ENCODE measurements at regions not wholly inside any gene's neighbourhood (a gene's known extent, or its start where the extent isn't known, plus 50 kb on each side); places are given as distances from the start of the nearest gene placed in this dataset.

GRCh38 chr6:3579652-3580175 lies 122.9 kb upstream of the SLC22A23 start:
- peak; percentile 43 for DNase-seq
- Mint-ChIP-seq H3K36me3 (ENCODE audit: low read depth) (no peaks in the 10 kb centered on the region), H3K4me1 (no peaks in the 10 kb centered on the region), H3K4me3 (no peak overlapping the region), H3K27me3 (peaks cover 15% of the 10 kb centered on the region), H3K9me3 (no peaks in the 10 kb centered on the region), H3K27ac (no peak overlapping the region)
- intact Hi-C loops (cut with micrococcal nuclease), result no loop called here

DNA sequence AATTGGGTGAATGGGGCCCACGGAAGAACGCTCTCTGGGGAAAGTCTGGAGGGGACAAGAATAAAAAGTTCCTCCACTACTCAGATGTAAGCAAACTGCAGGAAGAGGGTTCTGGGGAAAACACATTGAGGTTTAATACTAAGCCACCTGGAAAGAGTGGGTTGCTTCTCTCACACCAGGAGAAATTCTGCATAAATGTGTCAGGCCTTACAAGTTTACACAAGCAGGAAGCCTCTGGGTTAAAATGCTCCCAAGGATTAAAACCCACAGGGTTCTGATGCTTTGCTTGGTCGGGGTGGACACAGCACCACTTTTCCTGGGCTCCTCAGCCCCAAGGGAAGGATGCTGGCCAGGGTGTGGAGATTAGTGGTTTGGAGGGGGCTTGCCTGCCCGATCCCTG lies 122.1 kb upstream of the SLC22A23 start:
- DNase-seq, result peak; percentile 26
- H3K4me3 Mint-ChIP-seq, result no peak overlapping the region
- peaks cover 14% of the 10 kb centered on the region for H3K27me3 Mint-ChIP-seq
- H3K9me3 Mint-ChIP-seq, result no peaks in the 10 kb centered on the region
- H3K36me3 Mint-ChIP-seq (ENCODE audit: low read depth), result no peaks in the 10 kb centered on the region
- H3K27ac Mint-ChIP-seq, result no peak overlapping the region
- no peaks in the 10 kb centered on the region for H3K4me1 Mint-ChIP-seq
- intact Hi-C loops (cut with micrococcal nuclease), result no loop called here

DNA sequence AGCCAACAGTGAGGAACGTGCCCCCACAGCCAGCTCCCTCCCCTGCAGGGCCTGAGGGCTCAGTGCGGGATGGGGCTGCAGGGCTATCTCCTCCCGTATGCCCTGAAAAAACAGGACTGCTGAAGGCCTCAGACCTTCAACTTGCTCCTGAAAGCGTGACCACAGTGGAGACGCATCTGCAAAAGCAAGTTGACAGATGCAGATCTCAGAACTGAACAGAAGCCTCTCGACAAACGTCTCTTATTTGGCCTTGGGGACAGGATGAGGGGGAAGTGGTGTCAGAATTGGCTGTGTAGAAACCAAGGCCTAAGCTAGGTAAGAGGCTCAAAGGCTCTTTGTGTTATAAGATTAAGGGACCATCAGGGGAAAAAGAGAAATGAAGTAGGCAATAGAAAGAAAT lies 120.7 kb upstream of the SLC22A23 start:
- Mint-ChIP-seq H3K27ac (no peak overlapping the region), H3K9me3 (no peaks in the 10 kb centered on the region), H3K27me3 (peaks cover 5% of the 10 kb centered on the region), H3K4me3 (no peak overlapping the region), H3K36me3 (ENCODE audit: low read depth) (no peaks in the 10 kb centered on the region), H3K4me1 (no peaks in the 10 kb centered on the region)
- no peak for DNase-seq
- intact Hi-C loops (cut with micrococcal nuclease), result no loop called here

- intact Hi-C loops (cut with micrococcal nuclease), result no loop called here
- no peak overlapping the region for H3K4me3 Mint-ChIP-seq
- no peaks in the 10 kb centered on the region for H3K27me3 Mint-ChIP-seq
- H3K4me1 Mint-ChIP-seq, result no peaks in the 10 kb centered on the region
- no peak for DNase-seq
- H3K27ac Mint-ChIP-seq, result no peak overlapping the region
- no peaks in the 10 kb centered on the region for H3K9me3 Mint-ChIP-seq
- no peaks in the 10 kb centered on the region for H3K36me3 Mint-ChIP-seq (ENCODE audit: low read depth)
Observed at GRCh38 chr6:3575701-3576100, 118.9 kb upstream of the SLC22A23 start.

- H3K9me3 Mint-ChIP-seq, result no peaks in the 10 kb centered on the region
- intact Hi-C loops (cut with micrococcal nuclease), result no loop called here
- no peaks in the 10 kb centered on the region for H3K36me3 Mint-ChIP-seq (ENCODE audit: low read depth)
- H3K27me3 Mint-ChIP-seq, result peaks cover 2% of the 10 kb centered on the region
- no peak overlapping the region for H3K4me3 Mint-ChIP-seq
- no peak overlapping the region for H3K27ac Mint-ChIP-seq
- no peaks in the 10 kb centered on the region for H3K4me1 Mint-ChIP-seq
- no peak for DNase-seq
Observed at GRCh38 chr6:3575166-3575565, 118.3 kb upstream of the SLC22A23 start.

- Mint-ChIP-seq H3K36me3 (ENCODE audit: low read depth) (no peaks in the 10 kb centered on the region), H3K4me3 (no peak overlapping the region), H3K9me3 (no peaks in the 10 kb centered on the region), H3K27me3 (peaks cover 2% of the 10 kb centered on the region), H3K27ac (no peak overlapping the region), H3K4me1 (no peaks in the 10 kb centered on the region)
- peak; percentile 17 for DNase-seq
- intact Hi-C loops (cut with micrococcal nuclease), result no loop called here
Observed at GRCh38 chr6:3573670-3574069, 116.8 kb upstream of the SLC22A23 start.

GRCh38 chr6:3571836-3572235 lies 115.0 kb upstream of the SLC22A23 start:
- intact Hi-C loops (cut with micrococcal nuclease), result no loop called here
- DNase-seq, result peak; percentile 41
- no peaks in the 10 kb centered on the region for H3K4me1 Mint-ChIP-seq
- no peak overlapping the region for H3K4me3 Mint-ChIP-seq
- H3K36me3 Mint-ChIP-seq (ENCODE audit: low read depth), result no peaks in the 10 kb centered on the region
- peaks cover 2% of the 10 kb centered on the region for H3K27me3 Mint-ChIP-seq
- H3K27ac Mint-ChIP-seq, result no peak overlapping the region
- no peaks in the 10 kb centered on the region for H3K9me3 Mint-ChIP-seq

- H3K36me3 Mint-ChIP-seq (ENCODE audit: low read depth), result no peaks in the 10 kb centered on the region
- DNase-seq, result peak; percentile 31
- H3K9me3 Mint-ChIP-seq, result no peaks in the 10 kb centered on the region
- intact Hi-C loops (cut with micrococcal nuclease), result no loop called here
- no peaks in the 10 kb centered on the region for H3K4me1 Mint-ChIP-seq
- peaks cover 2% of the 10 kb centered on the region for H3K27me3 Mint-ChIP-seq
- no peak overlapping the region for H3K4me3 Mint-ChIP-seq
- H3K27ac Mint-ChIP-seq, result no peak overlapping the region
Observed at GRCh38 chr6:3571250-3571681, 114.4 kb upstream of the SLC22A23 start.

DNA sequence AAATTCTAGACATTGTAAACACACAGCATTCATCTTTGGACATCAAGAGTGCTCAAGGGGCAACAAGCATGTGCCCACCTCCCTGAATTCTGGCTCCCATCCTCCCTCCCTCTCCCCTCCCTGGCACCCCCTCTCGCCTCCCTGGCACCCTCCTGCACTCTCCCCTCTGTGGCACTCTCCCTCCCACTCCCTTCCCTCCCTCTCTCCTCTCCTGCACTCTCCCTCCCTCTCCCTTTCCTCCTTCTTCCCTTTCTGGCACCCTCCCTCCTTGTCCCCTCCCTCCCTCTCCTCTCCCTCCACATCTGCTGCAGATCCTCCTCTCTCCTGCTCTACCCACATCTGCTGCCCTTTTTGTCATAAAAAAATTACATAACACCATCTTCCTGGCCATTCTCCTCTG lies 113.0 kb upstream of the SLC22A23 start:
- H3K27ac Mint-ChIP-seq, result no peak overlapping the region
- H3K4me3 Mint-ChIP-seq, result no peak overlapping the region
- intact Hi-C loops (cut with micrococcal nuclease), result no loop called here
- no peaks in the 10 kb centered on the region for H3K9me3 Mint-ChIP-seq
- no peaks in the 10 kb centered on the region for H3K4me1 Mint-ChIP-seq
- H3K27me3 Mint-ChIP-seq, result peaks cover 2% of the 10 kb centered on the region
- DNase-seq, result no peak
- H3K36me3 Mint-ChIP-seq (ENCODE audit: low read depth), result no peaks in the 10 kb centered on the region

GRCh38 chr6:3568396-3569082 lies 111.7 kb upstream of the SLC22A23 start:
- peaks cover 2% of the 10 kb centered on the region for H3K27me3 Mint-ChIP-seq
- no peaks in the 10 kb centered on the region for H3K9me3 Mint-ChIP-seq
- intact Hi-C loops (cut with micrococcal nuclease), result no loop called here
- no peak overlapping the region for H3K27ac Mint-ChIP-seq
- no peaks in the 10 kb centered on the region for H3K36me3 Mint-ChIP-seq (ENCODE audit: low read depth)
- no peaks in the 10 kb centered on the region for H3K4me1 Mint-ChIP-seq
- DNase-seq, result peak; percentile 41
- H3K4me3 Mint-ChIP-seq, result no peak overlapping the region

DNA sequence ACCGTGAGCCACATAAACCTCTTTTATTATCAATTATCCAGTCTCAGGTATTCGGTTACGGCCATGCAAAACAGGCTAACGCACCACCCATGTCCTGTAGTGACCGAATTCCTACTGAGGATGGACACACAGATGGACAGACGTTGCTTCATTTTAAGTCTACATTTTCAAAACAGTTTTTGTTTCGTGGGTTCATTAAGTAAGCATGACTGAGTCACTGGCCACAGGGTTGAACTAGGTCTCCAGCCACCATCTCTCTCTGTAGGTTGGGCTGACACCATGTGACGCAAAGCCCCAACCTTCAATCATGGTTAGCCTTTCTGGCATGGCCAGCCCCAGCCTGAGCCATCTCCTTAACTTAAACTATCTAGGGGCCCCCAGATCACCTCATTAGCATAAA lies 110.0 kb upstream of the SLC22A23 start:
- Mint-ChIP-seq H3K9me3 (no peaks in the 10 kb centered on the region), H3K27ac (no peak overlapping the region), H3K36me3 (ENCODE audit: low read depth) (no peaks in the 10 kb centered on the region), H3K4me1 (no peaks in the 10 kb centered on the region), H3K4me3 (no peak overlapping the region), H3K27me3 (peaks cover 4% of the 10 kb centered on the region)
- intact Hi-C loops (cut with micrococcal nuclease), result no loop called here
- peak; percentile 14 for DNase-seq

DNA sequence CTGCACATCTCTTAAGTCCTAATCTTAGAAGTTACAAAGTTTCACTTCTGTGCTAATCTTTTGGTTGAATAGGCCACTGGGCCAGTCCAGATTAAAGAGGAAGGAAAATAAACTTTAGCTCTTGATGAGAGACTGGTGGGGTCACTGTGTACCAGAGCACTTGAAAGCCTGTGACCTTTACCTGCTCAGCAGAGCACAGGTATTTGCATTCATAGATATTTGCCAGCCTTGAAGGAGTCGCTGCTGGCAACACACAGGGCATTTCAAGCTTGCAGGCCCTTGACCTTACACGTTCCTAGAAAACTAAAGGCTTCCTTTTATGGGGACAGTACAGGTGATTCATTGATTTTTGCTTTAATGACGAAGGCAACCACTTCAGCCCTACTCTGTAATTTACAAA lies 108.4 kb upstream of the SLC22A23 start:
- H3K9me3 Mint-ChIP-seq, result no peaks in the 10 kb centered on the region
- H3K4me3 Mint-ChIP-seq, result no peak overlapping the region
- intact Hi-C loops (cut with micrococcal nuclease), result no loop called here

DNA sequence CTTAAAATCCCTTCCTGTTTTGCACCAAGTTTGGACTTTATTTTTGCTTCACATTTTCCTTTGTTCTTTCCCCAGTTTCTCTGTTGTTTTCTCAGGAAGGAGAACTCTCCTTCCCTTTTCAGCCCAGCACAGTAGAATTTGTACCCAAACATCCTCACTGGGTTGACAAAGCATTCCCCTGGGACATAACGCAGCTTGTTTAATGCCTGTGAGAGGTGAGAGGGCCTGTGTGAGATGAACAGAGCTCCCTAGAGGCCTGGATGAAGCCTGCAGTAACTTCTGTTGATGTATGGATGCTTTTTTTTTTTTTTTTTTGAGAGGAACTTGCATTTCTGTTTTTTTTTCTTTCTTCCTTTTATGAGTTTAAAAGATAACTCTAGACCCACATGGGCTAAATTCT lies 104.9 kb upstream of the SLC22A23 start:
- no peak overlapping the region for H3K27ac Mint-ChIP-seq
- H3K36me3 Mint-ChIP-seq (ENCODE audit: low read depth), result no peaks in the 10 kb centered on the region
- H3K27me3 Mint-ChIP-seq, result peaks cover 14% of the 10 kb centered on the region
- no peak for DNase-seq
- intact Hi-C loops (cut with micrococcal nuclease), result no loop called here
- H3K9me3 Mint-ChIP-seq, result no peaks in the 10 kb centered on the region
- H3K4me3 Mint-ChIP-seq, result no peak overlapping the region
- no peaks in the 10 kb centered on the region for H3K4me1 Mint-ChIP-seq

More for the DNA sequence above, 108.4 kb upstream of the SLC22A23 start:
- peaks cover 6% of the 10 kb centered on the region for H3K27me3 Mint-ChIP-seq
- no peak overlapping the region for H3K27ac Mint-ChIP-seq
- no peaks in the 10 kb centered on the region for H3K36me3 Mint-ChIP-seq (ENCODE audit: low read depth)
- no peaks in the 10 kb centered on the region for H3K4me1 Mint-ChIP-seq
- DNase-seq, result no peak

GRCh38 chr6:3560211-3560610 lies 103.4 kb upstream of the SLC22A23 start:
- Mint-ChIP-seq H3K27me3 (peaks cover 21% of the 10 kb centered on the region), H3K4me1 (no peaks in the 10 kb centered on the region), H3K9me3 (no peaks in the 10 kb centered on the region), H3K36me3 (ENCODE audit: low read depth) (no peaks in the 10 kb centered on the region), H3K27ac (no peak overlapping the region), H3K4me3 (no peak overlapping the region)
- DNase-seq, result peak; percentile 14
- intact Hi-C loops (cut with micrococcal nuclease), result no loop called here

DNA sequence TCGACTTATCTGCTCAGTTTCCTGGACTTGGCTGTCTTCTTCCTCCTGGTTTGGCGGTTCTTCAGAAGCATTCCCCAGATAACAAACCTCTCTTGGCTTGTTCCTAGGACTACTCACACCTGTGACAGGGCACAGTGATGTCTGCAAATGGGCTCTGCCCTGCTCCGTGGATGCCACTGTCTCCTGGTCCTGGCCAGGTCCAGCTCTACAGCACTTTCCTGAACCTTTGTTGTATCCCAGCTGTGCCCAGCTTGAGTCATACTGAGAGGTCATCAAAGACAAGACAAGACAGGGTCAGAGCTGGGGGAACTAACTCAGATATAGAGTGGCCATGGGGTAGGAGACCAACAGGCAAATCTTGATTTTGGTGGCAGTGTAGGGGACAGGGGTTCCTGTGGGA lies 102.7 kb upstream of the SLC22A23 start:
- Mint-ChIP-seq H3K36me3 (ENCODE audit: low read depth) (no peaks in the 10 kb centered on the region), H3K4me1 (no peaks in the 10 kb centered on the region), H3K4me3 (no peak overlapping the region), H3K27me3 (peaks cover 21% of the 10 kb centered on the region), H3K27ac (no peak overlapping the region), H3K9me3 (no peaks in the 10 kb centered on the region)
- DNase-seq, result peak; percentile 43
- intact Hi-C loops (cut with micrococcal nuclease), result no loop called here

Measured in activated CD4-positive, alpha-beta T cell treated with anti-CD3 and anti-CD28 coated beads, Interleukin-2, amount 10 ng/mL, durations not matched to agents 24 days and 14 days (primary cell).